Body of pancreas (tissue), 4 donors: ENCODE measurements at regions not wholly inside any gene's neighbourhood (a gene's known extent, or its start where the extent isn't known, plus 50 kb on each side); places are given as distances from the start of the nearest gene placed in this dataset.

Source experiments
- ATAC-seq: fragments of 150-250 bp; one replicate; pipeline ENCODE4 v1.9.1; 2016
- DNase-seq, 4 donors: peaks; one replicate each; pipeline ENCODE4 v3.0.0-alpha.2; 2019
- H3K27ac ChIP-seq, 4 donors: fragments of 200-600 bp; sonication (generic); 1 replicate in 3 of 4; 2 replicates in 1 of 4; pipeline versions ENCODE4 v1.5.1 to v1.6.1; 2016 to 2019; ENCODE audit warnings: mild to moderate bottlenecking in 1 of 4, mixed read lengths in 1 of 4, moderate library complexity in 1 of 4
- H3K27me3 ChIP-seq, 2 donors: fragments of 200-600 bp; sonication (generic); one replicate each; pipeline ENCODE4 v1.6.0; 2016; ENCODE audit warnings: mild to moderate bottlenecking in 1 of 2
- H3K36me3 ChIP-seq, 2 donors: fragments of 200-600 bp; sonication (generic); replicated peaks in 1 of 2; 2 replicates each; pipeline ENCODE4 v1.5.1; 2016; ENCODE audit warnings: low read depth in 2 of 2; ENCODE audit not compliant: insufficient read depth in 1 of 2
- H3K4me1 ChIP-seq: fragments of 200-600 bp; sonication (generic); one replicate; pipeline ENCODE4 v1.6.0; 2016
- H3K4me3 ChIP-seq, 2 donors: fragments of 200-600 bp; sonication (generic); 1 replicate in 1 of 2; 2 replicates in 1 of 2; pipeline ENCODE4 v1.5.1; 2016 to 2019
- H3K9me3 ChIP-seq, 3 donors: fragments of 200-600 bp; sonication (generic); 1 replicate in 2 of 3; 2 replicates in 1 of 3; pipeline ENCODE4 v1.5.1; 2016
- POLR2A ChIP-seq, 3 donors: fragments of 450-650 bp; IDR thresholded peaks; one replicate each; pipeline ENCODE4 v1.6.1; 2016; ENCODE audit warnings: antibody characterized with exemption in 3 of 3, mild to moderate bottlenecking in 2 of 3
- WGBS, 2 donors: methylation state at CpG; one replicate each; pipeline ENCODE4 v1.1.5; 2017; 5-methylcytosine and 5-hydroxymethylcytosine counted together
- intact Hi-C: fragments of 100-400 bp; cut with DNase I; formaldehyde crosslinking; loops from one replicate; pipeline ENCODE4 v1.15.1; 2023
- TF ChIP-seq, protein P1 (sequence below), 7 experiments: fragments of 450-650 bp in 4 of 7; fragments of 200-600 bp in 3 of 7; sonication (generic) in 3 of 7; IDR thresholded peaks; one replicate each; pipeline ENCODE4 v1.5.1; 2016 to 2019; ENCODE audit warnings: antibody characterized with exemption in 7 of 7

DNA sequence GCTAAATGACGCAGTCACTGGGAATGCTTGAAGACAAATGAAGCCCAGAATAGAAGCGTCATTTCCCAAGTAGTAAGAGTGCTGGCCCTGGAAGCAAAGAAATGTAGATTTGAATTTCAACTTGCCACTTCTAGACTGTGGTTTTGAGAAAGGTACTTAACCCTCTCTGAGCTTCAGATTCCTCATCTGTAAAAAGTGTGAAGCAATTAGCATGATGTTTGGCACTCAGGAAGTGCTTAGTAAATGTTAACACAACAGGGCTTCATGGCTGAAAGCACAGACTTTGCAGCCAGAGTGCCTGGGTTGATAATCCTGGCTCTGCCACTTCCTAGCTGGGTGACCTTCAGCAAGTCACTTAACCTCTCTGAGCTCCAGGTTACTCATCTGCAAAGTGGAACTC lies 147.4 kb upstream of the RPS6KA3 start:
- no peak for ATAC-seq
- Histone ChIP-seq H3K27me3 (no peaks in the 10 kb centered on the region), H3K27ac (no peak overlapping the region), H3K9me3 (no peaks in the 10 kb centered on the region), H3K4me1 (no peaks in the 10 kb centered on the region), H3K4me3 (no peak overlapping the region), H3K36me3 (no peaks in the 10 kb centered on the region)
- intact Hi-C loops = no loop called here
- TF ChIP-seq, protein P1, sequence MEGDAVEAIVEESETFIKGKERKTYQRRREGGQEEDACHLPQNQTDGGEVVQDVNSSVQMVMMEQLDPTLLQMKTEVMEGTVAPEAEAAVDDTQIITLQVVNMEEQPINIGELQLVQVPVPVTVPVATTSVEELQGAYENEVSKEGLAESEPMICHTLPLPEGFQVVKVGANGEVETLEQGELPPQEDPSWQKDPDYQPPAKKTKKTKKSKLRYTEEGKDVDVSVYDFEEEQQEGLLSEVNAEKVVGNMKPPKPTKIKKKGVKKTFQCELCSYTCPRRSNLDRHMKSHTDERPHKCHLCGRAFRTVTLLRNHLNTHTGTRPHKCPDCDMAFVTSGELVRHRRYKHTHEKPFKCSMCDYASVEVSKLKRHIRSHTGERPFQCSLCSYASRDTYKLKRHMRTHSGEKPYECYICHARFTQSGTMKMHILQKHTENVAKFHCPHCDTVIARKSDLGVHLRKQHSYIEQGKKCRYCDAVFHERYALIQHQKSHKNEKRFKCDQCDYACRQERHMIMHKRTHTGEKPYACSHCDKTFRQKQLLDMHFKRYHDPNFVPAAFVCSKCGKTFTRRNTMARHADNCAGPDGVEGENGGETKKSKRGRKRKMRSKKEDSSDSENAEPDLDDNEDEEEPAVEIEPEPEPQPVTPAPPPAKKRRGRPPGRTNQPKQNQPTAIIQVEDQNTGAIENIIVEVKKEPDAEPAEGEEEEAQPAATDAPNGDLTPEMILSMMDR (IDR thresholded peaks at IDR 0.05) = no peak
- TF ChIP-seq POLR2A (IDR thresholded peaks at IDR 0.05) = no peak
- DNase-seq = no peak
- WGBS, 2 donors = 94% methylated on average over 2 of the region's 2 CpGs; no CpG with 5 or more reads in 1 of the 2 donors

DNA sequence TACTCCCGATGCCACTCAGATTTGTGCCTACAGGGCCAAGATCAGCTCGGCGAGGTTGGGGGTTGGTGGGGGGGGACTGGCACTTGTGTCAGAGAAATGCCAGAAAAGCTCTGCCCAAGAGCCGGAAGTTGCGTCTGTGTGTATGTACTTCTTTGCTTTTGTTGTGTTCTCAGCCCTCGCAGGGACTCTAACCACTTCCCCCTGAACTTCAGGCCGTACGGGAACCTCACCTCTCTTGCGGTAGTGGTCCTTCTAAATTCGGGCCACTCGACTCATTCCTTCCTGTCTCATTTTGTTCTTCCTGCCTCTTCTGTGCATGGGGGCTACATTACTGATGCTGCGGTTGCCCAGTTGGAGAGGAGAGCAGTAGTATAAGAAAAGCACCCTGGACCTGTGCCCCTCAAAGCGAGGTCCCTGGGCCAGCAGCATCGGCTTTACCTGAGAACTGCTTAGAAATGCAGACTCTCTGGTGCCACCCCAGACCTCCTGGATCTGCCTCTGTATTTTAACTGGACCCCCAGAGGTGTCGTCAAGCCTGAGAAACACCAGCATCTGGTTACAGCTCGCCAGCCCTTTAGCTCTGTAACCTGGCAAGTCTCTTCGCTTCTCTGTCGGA lies 146.3 kb upstream of the RPS6KA3 start:
- DNase-seq = peak in 1 of 4 donors; percentile 43
- H3K4me3 ChIP-seq = no peak overlapping the region
- no peaks in the 10 kb centered on the region for H3K36me3 ChIP-seq
- intact Hi-C loops = no loop called here
- no peaks in the 10 kb centered on the region for H3K4me1 ChIP-seq
- WGBS, 2 donors = 63 to 90% methylated on average over 12 to 17 of the region's 18 CpGs
- no peak for ATAC-seq
- no peaks in the 10 kb centered on the region for H3K27me3 ChIP-seq
- H3K27ac ChIP-seq = no peak overlapping the region
- no peaks in the 10 kb centered on the region for H3K9me3 ChIP-seq
- TF ChIP-seq POLR2A (IDR thresholded peaks at IDR 0.05) = no peak
- TF ChIP-seq, protein P1 (IDR thresholded peaks at IDR 0.05) = no peak

DNA sequence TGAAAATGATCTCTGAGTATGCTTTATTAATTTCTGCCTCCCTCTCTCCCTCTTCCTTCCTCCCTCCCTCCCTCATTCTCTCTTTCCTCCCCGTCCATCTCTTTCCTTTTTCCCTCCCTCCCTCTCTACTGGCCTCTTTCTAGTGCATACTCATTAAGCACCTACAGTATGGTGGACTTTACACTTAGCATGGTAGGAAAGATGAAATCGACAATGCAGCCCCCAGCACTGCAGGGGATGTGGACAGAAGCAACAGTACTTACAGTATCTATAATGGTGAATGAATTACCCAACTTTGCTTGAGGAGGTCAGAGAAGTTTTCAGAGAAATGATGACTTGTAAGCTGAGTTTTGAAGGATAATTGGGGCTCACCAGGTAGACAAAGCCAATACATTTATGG lies 143.8 kb upstream of the RPS6KA3 start:
- 86 to 88% methylated on average over 2 of the region's 2 CpGs for WGBS, 2 donors
- Histone ChIP-seq H3K4me1 (no peaks in the 10 kb centered on the region), H3K4me3 (no peak overlapping the region), H3K9me3 (no peaks in the 10 kb centered on the region), H3K27ac (no peak overlapping the region), H3K27me3 (no peaks in the 10 kb centered on the region), H3K36me3 (no peaks in the 10 kb centered on the region)
- intact Hi-C loops = no loop called here
- DNase-seq = no peak
- TF ChIP-seq, protein P1 (IDR thresholded peaks at IDR 0.05) = no peak
- no peak for TF ChIP-seq POLR2A (IDR thresholded peaks at IDR 0.05)
- no peak for ATAC-seq

DNA sequence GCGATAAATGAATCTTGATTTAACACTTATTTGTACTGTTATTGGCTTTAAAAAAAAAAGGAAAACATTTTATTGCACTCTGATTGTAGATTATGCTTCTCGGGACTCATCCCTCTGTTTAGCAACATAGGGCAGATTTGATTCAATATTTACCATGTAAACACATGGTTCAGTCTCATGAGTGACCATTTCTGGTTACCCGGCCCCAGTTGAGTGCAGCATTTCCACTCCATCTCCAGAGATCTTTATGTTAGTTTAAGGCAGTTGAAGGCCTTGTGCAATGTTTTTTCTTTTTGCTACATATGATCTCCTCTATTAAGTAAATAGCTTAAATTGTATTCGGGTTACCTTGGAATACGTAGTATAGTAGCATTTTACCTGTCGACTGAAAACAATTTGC lies 143.3 kb upstream of the RPS6KA3 start:
- ATAC-seq = no peak
- TF ChIP-seq, protein P1 (IDR thresholded peaks at IDR 0.05) = no peak
- Histone ChIP-seq H3K27ac (no peak overlapping the region), H3K9me3 (no peaks in the 10 kb centered on the region), H3K4me1 (no peaks in the 10 kb centered on the region), H3K27me3 (no peaks in the 10 kb centered on the region), H3K4me3 (no peak overlapping the region), H3K36me3 (no peaks in the 10 kb centered on the region)
- intact Hi-C loops = no loop called here
- whole genome bisulfite sequencing, 2 donors = 52 to 69% methylated on average over 6 of the region's 6 CpGs
- no peak for DNase-seq

DNA sequence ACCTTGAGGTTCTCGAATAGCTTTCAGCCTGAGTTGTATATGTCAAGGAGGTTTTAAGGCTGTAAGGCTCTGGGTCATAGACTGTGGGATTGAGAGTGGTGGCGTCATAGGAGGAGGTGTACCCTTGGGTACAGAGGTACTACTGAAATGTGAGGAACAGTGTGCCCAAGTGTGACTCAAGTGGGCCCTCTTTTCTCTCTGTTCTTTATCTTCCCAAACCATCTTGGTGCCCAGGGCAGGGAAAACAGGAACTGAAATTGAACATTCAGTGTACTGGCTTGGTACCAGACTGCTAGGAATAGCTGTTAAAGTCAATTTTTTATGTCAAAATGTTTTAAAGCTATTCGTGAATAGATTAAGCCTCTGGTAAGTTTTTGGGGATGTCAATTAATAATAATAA lies 136.2 kb upstream of the RPS6KA3 start:
- Histone ChIP-seq H3K27me3 (no peaks in the 10 kb centered on the region), H3K4me3 (no peak overlapping the region), H3K4me1 (no peaks in the 10 kb centered on the region), H3K27ac (no peak overlapping the region), H3K36me3 (no peaks in the 10 kb centered on the region), H3K9me3 (no peaks in the 10 kb centered on the region)
- 43 to 62% methylated on average over 3 of the region's 3 CpGs for WGBS, 2 donors
- intact Hi-C loops = no loop called here
- DNase-seq = no peak
- TF ChIP-seq POLR2A (IDR thresholded peaks at IDR 0.05) = no peak
- TF ChIP-seq, protein P1 (IDR thresholded peaks at IDR 0.05) = no peak
- no peak for ATAC-seq
